NCI-H1048 (cell line): ENCODE measurements at regions not wholly inside any gene's neighbourhood (a gene's known extent, or its start where the extent isn't known, plus 50 kb on each side); places are given as distances from the start of the nearest gene placed in this dataset.
"Not testable (repeated sequence)": the region's sequence is repeated elsewhere in the genome, so short reads cannot be mapped to it uniquely, and the experiment has no call there.

ENCODE experiments used
- DNase-seq: peaks from one replicate; lab custom pipeline; 2025; lab: John Stamatoyannopoulos, UW

DNA sequence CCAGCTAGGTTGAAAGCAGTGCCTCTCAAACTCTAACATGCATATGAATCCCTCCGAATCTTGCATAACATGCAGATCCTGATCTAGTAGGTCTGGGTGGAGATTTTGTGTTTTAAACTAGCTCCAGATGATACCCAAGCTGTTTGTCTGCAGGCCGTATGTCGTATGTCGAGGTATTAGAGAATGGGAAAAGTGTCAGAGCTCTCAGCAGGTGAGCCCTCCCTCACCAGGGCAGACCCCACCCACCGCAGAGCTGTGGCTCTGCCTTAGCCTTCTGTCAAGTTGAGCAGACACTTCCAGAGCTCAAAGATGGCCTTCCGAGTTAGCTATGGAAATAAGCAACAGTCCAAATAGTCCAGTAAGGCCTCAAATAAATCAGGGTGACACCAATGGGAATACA lies 83.2 kb upstream of the MAP3K1 start:
- DNase-seq: no peak

DNA sequence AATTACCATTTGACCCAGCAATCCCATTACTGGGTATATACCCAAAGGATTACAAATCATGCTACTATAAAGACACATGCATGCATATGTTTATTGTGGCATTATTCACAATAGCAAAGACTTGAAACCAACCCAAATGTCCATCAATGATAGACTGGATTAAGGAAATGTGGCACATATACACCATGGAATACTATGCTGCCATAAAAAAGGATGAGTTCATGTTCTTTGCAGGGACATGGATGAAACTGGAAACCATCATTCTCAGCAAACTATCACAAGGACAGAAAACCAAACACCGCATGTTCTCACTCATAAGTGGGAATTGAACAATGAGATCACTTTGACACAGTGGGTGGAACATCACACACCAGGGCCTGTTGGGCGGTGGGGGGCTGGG lies 83.9 kb upstream of the MAP3K1 start:
- DNase-seq: not testable (repeated sequence)

DNA sequence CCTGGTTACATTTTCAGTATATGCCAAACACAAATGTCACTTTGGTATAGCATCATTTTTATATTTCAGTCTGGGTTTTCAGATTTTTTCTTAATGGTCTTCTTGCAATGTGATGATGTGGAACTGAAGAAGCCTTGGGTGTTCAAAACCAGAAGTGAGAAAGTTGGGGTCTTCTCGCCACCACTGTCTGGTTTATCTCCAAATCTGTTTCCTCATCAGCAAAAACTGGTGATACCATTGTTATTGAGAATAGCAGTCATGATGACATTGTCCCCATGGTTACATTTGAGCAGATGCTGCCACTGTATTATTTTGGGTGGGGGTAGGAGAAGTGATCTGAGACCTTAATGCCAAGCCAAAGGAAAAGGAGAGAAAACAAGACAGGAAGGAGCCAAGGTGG lies 85.9 kb upstream of the MAP3K1 start:
- DNase-seq: no peak

DNA sequence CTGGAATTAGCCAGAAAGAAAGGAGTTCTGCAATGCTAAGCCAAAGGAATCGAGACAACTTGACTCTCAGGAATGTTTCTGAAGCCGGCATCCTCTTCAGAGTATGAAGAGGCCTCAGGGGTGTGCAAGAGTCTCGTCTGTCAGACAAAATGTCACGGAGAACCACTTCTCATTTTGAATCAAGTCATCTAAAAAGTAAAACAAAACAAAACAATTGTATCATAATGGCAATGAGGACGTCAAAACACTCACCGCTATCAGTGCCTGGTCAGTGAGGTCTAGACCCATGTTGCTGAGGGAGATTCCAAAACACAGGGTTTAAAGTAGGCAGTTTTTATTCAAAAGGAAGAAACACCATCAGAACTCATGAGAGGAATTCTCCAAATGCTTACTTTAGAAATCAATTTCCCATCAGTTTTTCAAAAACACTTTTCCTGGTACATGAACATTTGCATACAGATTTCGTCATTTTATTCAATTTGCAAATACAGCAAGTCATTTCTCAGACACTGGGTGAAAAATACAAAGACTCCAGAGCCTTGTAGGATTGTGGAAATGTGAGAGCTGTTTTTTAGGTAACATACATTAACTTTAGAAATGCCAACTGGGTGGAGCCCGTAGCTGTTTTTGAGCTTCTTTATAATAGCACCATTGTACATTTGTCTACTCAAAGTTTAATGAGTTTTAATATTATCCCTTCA lies 89.5 kb upstream of the MAP3K1 start:
- peak; percentile 3 for DNase-seq

DNA sequence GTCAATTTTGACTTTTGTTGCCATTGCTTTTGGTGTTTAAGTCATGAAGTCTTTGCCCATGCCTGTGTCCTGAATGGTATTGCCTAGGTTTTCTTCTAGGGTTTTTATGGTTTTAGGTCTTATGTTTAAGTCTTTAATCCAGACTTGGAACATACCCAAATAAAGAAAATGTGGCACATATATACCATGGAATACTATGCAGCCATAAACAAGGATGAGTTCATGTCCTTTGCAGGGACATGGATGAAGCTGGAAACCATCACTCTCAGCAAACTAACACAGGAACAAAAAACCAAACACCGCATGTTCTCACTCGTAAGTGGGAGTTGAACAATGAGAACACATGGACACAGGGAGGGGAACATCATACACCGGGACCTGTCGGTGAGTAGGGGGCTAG lies 90.5 kb upstream of the MAP3K1 start:
- DNase-seq: not testable (repeated sequence)

DNA sequence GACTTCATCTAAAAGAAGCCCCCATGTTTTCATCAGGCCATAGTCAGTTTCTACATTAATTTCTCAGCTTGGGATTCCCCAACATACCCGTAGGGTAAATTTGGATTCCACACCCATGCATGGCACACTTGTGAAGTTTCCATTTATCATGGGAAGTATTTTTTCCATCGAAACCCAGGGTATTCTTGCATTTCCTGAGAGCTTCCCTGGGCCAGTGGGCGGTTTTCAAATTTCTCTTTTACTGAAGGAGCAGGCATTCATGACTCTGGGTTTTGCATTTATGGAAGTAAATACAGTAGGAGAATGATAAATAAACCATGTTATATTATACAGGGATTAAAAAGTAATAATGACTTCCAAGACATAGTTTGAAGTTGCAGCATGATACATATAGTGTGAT lies 93.0 kb upstream of the MAP3K1 start:
- DNase-seq: no peak

DNA sequence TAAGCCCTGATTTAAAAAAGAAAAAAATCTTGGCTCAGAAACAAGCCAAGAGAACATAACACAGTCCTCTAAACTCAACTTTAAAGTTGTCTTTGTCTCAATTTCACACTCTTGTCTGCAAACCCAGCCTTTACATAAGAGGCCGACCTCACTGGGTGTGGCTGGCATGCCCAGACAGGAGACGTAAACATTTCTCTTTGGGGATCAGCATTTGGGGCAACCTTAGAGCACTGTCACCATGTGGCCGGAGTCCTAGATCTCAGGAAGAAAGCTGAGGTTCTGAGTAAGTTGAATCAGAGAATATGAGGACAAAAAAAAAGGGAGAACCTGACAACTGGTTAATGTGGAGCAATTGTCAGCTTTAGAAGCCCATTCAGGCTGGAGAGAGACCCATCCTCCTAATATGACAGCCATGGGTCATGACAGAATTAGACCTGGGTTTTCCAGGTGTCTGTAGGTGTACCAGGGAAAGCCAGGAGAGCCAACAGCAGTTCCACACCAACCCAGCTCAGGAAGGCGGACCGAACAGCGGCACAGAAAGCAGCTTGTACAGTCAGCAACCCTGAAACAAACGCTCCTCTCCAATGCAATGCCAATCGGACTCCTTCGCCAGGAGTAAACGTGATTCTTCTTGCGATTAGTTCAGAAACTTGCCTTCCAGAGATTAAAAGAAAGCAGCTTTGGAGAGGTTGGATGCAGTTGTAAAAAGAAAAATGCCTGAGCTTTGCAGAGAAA lies 97.9 kb upstream of the MAP3K1 start:
- no peak for DNase-seq

DNA sequence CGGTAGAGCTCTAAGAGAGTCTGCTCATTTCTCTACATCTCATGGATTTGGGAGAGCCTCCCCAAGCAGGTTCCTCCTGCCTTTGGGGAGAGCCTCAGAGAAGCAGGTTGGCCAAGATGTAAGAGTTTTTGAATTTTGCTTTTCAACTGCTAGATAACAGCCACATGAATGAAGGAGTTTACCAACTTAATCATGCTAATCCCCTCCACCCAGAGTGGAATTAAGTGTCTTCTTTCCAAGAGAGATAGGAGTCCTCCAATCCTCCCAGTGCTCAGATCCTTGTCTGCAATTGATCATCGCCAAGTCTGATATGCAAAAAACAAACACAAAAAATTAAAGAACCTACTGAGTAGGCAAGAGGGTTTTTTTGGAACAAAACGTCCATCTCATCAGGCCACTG lies 99.4 kb upstream of the MAP3K1 start:
- DNase-seq: no peak

DNA sequence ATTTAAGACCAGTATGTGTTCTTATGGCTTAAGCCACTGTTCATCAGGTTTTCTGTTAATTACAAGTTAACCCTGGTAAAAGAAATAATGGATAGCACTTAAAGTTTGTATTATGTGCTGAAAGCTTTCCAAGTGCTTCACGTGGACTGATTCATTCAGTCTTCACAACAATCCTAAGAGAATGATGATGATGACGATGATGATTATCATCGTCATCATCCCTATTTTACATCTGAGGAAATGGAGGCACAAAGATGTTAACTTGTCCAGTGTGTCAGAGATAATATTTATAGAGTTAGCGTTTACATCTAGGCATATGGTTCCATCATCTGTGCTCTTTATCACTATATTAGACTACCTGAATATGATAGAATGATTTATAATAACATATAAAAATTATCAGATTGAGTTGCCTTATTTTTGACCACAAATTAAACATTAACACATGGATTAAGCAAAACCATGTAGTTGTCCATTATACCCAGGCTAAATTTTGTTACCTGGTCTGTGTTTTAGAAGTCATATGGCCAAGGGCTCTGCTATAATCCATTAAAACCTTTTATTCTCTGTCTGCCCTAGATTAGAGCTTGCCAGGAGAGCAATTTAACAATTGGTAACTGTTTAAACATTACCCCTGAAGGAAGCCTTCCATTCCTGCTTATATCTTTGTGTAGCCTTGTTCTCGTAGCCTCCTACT lies 102.3 kb upstream of the MAP3K1 start:
- DNase-seq: no peak

DNA sequence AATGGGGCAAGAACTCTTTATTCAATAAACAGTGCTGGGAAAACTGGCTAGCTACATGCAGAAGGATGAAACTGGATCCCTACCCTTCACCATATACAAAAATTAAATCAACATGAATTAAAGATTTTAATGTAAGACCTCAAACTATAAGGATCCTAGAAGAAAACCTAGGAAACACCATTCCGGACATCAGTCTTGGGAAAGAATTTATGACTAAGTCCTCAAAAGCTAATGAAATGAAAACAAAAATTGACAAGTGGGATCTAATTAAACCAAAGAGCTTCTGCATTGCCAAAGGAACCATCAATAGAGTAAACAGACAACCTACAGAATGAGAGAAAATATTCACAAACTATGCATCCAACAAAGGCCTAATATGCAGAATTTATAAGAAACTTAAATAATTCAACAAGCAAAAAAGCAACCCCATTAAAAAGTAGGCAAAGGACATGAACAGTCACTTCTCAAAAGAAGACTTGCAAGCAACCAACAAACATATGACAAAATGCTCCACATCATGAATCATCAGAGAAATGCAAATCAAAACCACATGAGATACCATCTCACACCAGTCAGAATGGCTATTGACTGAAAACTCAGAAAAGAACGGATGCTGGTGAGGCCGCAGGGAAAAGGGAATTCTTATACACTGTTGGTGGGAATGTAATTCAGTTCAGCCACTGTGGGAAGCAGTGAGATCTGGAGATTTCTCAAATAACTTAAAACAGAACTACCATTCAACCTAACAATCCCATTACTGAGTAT lies 104.3 kb upstream of the MAP3K1 start:
- no peak for DNase-seq

DNA sequence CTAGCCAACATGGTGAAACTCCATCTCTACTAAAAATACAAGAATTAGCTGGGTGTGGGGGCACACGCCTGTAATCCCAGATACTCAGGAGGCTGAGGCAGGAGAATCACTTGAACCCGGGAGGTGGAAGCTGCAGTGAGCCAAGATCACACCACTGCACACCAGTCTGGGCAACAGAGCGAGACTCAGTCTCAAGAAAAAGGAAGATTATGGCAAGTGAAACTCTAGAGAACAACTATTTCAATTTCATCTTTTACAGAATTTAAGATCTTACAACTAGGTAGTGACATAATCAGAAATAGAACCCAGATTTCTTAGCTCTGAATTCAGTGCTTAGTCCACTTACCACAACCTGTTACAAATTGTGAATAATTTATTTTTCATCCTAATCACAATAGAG lies 108.8 kb upstream of the MAP3K1 start:
- no peak for DNase-seq

DNA sequence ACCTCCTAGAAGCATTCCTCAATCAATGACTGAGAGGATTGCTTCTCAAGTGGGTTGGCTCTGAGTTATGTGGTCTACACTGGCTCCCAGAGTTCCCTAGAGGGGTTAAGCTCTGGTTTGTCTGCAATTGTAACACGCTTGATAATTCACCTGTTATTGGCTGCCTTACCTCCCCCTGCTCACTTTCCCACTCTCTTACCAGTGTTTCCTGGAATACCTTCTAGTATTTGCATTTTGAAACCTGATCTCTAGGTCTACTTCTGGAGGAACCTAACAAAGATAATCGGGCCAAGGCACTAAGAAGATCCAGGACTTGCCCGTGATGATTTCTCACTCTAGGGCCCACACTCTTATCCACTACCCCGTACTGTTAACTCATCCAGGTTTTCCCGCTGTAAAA lies 110.1 kb upstream of the MAP3K1 start:
- no peak for DNase-seq

DNA sequence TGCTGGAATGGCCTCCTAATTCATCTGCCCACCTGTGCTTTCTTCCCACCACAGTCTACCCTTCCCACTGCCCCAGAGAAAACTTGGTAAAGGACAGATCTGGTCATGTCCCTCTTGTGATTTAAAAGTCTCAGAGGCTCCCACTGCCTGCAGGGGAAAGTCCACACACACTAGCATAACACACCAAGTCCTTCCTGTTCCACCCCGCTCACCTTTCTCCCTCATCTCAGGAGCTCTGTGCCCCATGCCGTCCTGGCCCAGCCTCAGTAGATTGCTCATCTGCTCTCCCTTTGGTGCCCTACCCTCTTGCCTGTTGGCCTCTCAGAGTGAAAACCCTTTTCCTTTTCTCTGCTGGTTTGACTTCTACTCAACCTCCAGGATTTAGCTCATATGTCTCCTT lies 111.4 kb upstream of the MAP3K1 start:
- no peak for DNase-seq

DNA sequence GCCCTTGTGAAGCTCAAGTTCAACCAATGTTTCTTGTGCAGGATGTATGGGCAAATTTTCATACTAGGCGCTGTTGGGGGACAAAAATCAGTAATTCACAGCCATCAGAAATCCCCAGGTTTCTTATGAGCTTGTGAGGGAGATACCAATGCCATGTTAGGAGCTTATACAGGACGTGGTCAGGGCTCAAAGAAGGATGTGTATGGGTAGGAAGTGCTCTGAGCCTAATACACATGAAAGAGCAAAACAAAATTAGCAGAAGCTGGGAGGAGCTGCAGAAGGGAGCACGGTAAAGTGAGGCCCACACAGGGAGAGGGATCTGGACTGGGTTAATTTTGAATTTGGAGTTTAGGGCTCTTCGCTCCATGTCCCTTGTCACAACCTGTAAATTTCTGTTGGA lies 114.6 kb upstream of the MAP3K1 start:
- no peak for DNase-seq

DNA sequence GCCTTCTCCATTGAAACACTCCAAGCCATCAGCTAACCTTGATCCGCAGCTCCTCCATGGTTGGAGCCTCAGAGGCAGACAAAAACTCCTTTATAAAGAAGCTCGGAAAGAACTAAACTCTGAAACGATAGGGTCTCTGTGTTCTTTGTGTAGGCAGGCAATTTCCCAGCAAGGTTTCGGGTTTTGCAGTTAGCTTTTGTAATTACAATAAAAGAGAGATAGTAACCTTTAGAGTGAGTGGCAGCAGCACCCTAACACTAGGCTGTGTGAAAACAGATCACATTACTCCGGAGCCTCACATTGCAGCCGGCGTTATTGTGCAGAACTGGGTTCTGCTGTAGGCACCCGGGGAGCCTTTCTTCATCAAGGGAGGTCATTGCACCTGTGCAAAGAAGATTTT lies 115.8 kb upstream of the MAP3K1 start:
- no peak for DNase-seq

DNA sequence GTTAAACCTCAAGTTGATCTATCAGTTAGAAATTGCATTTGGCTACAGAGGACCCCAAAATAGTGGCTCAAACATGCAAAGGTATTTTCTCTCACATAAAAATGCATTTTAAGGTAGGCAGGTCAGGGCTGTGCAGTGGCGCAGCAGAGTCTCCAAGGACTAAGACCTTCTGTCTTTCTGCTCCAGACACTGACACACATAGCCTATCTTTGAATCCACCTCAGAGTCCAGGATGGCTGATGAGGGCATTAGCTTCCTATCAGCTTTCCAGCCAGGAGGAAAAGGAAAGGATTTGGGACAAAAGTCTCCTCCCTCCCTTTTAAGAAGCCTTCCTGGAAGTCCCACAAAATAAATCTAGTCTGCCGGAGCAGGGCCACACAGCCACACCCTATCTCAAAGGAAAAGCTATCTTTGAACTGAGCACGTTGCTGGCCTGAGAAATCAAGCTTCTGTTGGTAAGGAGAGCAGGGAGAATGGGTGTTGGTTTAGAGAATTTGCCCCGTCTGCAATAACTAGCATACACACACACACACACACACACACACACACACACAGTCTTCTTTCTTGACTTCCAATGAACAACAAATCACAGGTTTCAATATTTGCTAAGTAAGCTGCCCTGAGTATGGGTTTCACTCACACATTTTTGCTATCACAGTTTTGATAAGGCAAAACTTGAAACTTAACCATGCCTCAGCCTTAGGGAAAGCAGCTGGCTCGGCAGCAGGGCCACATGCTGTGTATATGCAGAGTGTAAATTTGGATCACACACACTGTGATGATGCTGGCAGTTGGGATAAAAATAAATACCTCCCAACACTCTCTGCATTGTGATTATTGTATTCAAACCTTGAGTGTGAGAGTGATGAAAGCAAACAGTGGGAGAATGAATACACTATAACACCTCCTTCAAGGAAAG lies 116.6 kb upstream of the MAP3K1 start:
- DNase-seq: no peak

DNA sequence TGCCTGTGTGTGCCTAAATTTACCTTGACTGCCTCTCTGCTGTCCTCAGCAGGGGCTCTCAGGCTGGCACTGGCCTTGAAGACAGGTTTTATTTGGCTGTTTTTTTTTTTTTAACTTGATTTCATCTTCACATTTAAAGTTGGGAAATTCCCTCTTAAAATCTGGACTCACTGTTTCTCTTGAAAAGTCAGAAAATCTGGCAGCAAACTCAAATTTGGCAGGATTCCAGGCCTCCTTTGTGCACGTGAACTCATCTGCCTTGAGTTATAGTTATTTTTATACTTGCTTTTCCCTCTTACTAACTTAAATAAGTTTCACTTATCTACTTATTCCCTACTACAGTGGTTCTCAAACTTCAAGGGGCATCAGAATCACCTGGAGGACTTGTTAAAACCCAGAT lies 118.4 kb upstream of the MAP3K1 start:
- no peak for DNase-seq

DNA sequence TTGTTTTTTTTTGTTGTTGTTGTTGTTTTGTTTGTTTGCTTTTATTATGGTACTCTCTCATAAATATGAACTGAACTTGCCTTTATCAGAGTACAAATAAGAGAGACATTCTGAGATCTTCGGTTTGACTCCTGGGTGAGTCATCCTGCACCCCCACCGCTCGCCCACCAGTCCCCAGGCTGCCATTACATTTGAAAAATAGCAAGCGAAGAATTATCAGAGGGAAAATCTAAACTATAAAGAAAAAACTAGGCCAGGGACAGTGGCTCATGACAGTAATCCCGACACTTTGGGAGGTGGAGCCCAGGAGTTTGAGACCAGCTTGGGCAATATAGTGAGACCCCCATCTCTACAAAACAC lies 122.1 kb upstream of the MAP3K1 start:
- DNase-seq: no peak

DNA sequence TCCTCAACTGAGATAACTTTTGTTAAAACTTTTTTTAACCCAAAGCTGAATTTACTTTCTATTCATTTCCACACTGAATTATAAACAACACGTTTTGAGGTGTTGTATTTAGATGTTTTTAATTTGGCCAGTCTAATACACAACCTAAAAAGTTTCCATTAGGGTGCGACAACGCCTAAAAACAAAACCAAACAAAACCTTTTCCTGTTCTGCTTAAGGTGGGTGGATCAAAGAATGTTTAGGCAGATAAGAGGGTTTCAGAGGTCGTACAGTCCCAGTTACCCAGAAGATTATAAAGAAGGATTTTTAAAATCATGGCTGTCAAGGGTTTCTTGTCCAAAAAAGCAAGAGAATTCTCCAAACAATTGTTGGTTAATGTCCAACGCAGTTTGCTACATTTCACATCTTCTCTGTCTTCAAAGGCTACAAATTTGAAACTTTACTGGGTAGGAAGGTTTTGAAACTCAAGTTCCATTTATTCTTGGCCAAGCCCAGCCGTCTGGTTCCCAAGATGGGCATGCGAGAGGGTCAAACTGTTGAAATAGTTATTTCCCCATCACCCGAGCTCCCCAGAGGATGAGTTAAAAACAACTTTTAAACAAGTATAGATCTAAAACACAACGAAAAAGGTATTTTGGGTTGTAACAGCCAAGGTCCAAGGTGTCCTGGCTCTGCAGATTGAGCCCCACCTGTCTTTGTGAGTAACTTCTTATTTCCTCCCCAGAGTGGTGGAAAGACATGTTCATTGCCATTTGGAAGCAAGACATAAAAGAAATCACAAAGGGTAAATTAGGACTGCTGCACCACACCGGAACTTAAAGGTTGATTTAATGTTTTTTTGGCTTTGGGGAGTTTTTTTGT lies 122.8 kb upstream of the MAP3K1 start:
- DNase-seq: no peak

DNA sequence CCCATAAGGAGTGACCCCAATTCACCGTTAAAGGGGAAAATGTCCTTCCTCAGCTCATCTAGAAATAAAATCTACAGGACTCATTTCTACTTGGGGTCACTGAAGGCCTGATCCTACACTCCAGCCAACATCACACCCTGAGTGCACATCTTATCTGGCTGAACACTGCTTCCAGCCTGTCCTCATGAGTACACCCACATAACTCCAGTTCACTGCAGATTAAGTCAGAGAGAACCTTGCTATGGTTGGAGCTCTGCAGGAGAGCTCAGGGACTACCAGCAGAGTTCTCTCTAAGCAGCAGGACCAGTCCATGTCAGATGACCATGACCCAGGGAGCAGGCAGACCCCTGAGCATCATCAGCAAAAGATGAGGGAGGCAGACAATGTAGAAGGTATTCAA lies 126.9 kb upstream of the MAP3K1 start:
- DNase-seq: no peak
